Fibroblast of villous mesenchyme (primary cell): ENCODE measurements at regions not wholly inside any gene's neighbourhood (a gene's known extent, or its start where the extent isn't known, plus 50 kb on each side); places are given as distances from the start of the nearest gene placed in this dataset.

Experiments
- DNase-seq: peaks from one replicate; pipeline ENCODE4 v3.0.0-alpha.2; 2010; ENCODE audit warnings: low read depth
- H3K4me3 ChIP-seq: 2 replicates; pipeline ENCODE4 v1.5.1; 2011; ENCODE audit warnings: low read depth, mild to moderate bottlenecking, low read length
- CTCF ChIP-seq: IDR thresholded peaks from 2 replicates; pipeline ENCODE4 v1.5.1; 2012; ENCODE audit warnings: low read depth, mild to moderate bottlenecking, low read length; ENCODE audit not compliant: insufficient read depth

- peak; percentile 38 for DNase-seq
- H3K4me3 ChIP-seq, result no peak overlapping the region
- TF ChIP-seq CTCF, result no peak
Measured at GRCh38 chr1:58883888-58884482, 100.1 kb upstream of the JUN start.

GRCh38 chr1:58884706-58885661 is 101.1 kb upstream of the JUN start:
- H3K4me3 ChIP-seq, result no peak overlapping the region
- TF ChIP-seq CTCF, result no peak
- peak; percentile 25 for DNase-seq

GRCh38 chr1:58885998-58886397 is 102.2 kb upstream of the JUN start:
- H3K4me3 ChIP-seq, result no peak overlapping the region
- no peak for DNase-seq
- TF ChIP-seq CTCF, result no peak

- no peak for DNase-seq
- H3K4me3 ChIP-seq, result no peak overlapping the region
- TF ChIP-seq CTCF, result no peak
Measured at GRCh38 chr1:58886611-58887010, 102.8 kb upstream of the JUN start.

GRCh38 chr1:58887059-58887458 is 103.2 kb upstream of the JUN start:
- DNase-seq, result peak; percentile 32
- no peak overlapping the region for H3K4me3 ChIP-seq
- TF ChIP-seq CTCF, result no peak

- no peak overlapping the region for H3K4me3 ChIP-seq
- no peak for DNase-seq
- no peak for TF ChIP-seq CTCF
Measured at GRCh38 chr1:58888833-58889232, 105.0 kb upstream of the JUN start.
